Endodermal cell (in vitro differentiated cells): ENCODE measurements at regions not wholly inside any gene's neighbourhood (a gene's known extent, or its start where the extent isn't known, plus 50 kb on each side); places are given as distances from the start of the nearest gene placed in this dataset.

Source experiments
- DNase-seq: peaks from one replicate; pipeline ENCODE4 v3.0.0-alpha.2; 2017
- H3K27ac ChIP-seq: 2 replicates; pipeline ENCODE4 v1.5.1; 2013; ENCODE audit warnings: mild to moderate bottlenecking, low read depth, low read length, moderate library complexity
- H3K27me3 ChIP-seq: 2 replicates; pipeline ENCODE4 v1.6.1; 2013; ENCODE audit warnings: mild to moderate bottlenecking, low read length, moderate library complexity; ENCODE audit not compliant: insufficient read depth, control insufficient read depth, poor library complexity, severe bottlenecking
- H3K36me3 ChIP-seq: 2 replicates; pipeline ENCODE4 v1.7.0; 2013; ENCODE audit warnings: mild to moderate bottlenecking, low read length, moderate library complexity; ENCODE audit not compliant: control insufficient read depth, insufficient read depth
- H3K4me1 ChIP-seq: one replicate; pipeline ENCODE4 v1.7.0; 2013; ENCODE audit warnings: low read length; ENCODE audit not compliant: control insufficient read depth, insufficient read depth
- H3K4me3 ChIP-seq: 2 replicates; pipeline ENCODE4 v1.5.1; 2013; ENCODE audit warnings: mild to moderate bottlenecking, low read length, moderate library complexity
- H3K9ac ChIP-seq: 2 replicates; pipeline ENCODE4 v1.6.1; 2013; ENCODE audit warnings: mild to moderate bottlenecking, low read length, moderate library complexity; ENCODE audit not compliant: poor library complexity, severe bottlenecking; ENCODE audit errors: extremely low read depth
- H3K9me3 ChIP-seq: 2 replicates; pipeline ENCODE4 v1.6.1; 2013; ENCODE audit warnings: mild to moderate bottlenecking, low read length, moderate library complexity; ENCODE audit not compliant: control insufficient read depth
- H3K27ac Mint-ChIP-seq: 2 replicates; pipeline ENCODE4 v1.8.0; 2020; ENCODE audit warnings: mixed read lengths
- H3K27me3 Mint-ChIP-seq: 2 replicates; pipeline ENCODE4 v1.8.0; 2021; ENCODE audit warnings: mild to moderate bottlenecking, mixed read lengths; ENCODE audit not compliant: insufficient read depth
- H3K36me3 Mint-ChIP-seq: 2 replicates; pipeline ENCODE4 v1.8.0; 2020; ENCODE audit warnings: low read depth, mixed read lengths
- H3K4me1 Mint-ChIP-seq: 2 replicates; pipeline ENCODE4 v1.8.0; 2020; ENCODE audit warnings: mixed read lengths
- H3K4me3 Mint-ChIP-seq: 2 replicates; pipeline ENCODE4 v1.8.0; 2020; ENCODE audit warnings: mild to moderate bottlenecking, moderate library complexity, mixed read lengths
- H3K9me3 Mint-ChIP-seq: 2 replicates; pipeline ENCODE4 v1.8.0; 2020; ENCODE audit warnings: mild to moderate bottlenecking, mixed read lengths
- CTCF ChIP-seq: fragments of 200-600 bp; sonication (generic); conservative IDR thresholded peaks from 2 replicates; pipeline ENCODE4 v1.5.0; 2021; ENCODE audit warnings: antibody characterized with exemption, mild to moderate bottlenecking
- WGBS, 2 experiments: methylation state at CpG; one replicate each; pipeline versions ENCODE4 v1.1.5 to v1.1.7; 2013; ENCODE audit warnings: missing lambda C conversion rate in 2 of 2, mixed read lengths in 1 of 2; ENCODE audit not compliant: insufficient coverage in 1 of 2, insufficient read length in 1 of 2; 5-methylcytosine and 5-hydroxymethylcytosine counted together

DNA sequence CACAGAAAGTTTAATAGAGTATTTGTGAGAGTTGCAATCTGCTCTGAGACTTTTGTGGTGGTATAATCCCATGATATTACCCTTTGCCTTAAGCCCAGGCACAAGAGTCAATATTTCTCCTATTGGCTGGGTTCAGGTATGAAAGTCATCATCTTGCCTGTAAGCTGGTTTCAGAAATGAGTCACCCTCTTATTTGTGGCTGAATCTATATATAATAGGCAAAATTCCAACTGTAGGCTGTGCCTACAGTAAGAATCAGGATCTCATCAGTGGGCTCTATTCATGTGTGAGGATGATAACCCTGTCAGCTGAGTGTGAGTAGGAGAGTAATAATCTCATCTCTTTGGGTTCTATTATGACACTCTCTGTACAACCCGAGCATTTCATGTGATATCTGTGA is 2103.1 kb downstream of the TP53TG3F start:
- Mint-ChIP-seq H3K9me3 (peaks cover 98% of the 10 kb centered on the region), H3K27me3 (no peaks in the 10 kb centered on the region), H3K4me1 (no peaks in the 10 kb centered on the region), H3K36me3 (no peaks in the 10 kb centered on the region), H3K27ac (no peak overlapping the region), H3K4me3 (no peak overlapping the region)
- H3K4me3 ChIP-seq, result no peak overlapping the region
- no peaks in the 10 kb centered on the region for H3K27me3 ChIP-seq
- TF ChIP-seq CTCF, result no peak
- no peak overlapping the region for H3K27ac ChIP-seq
- peaks cover 89% of the 10 kb centered on the region for H3K9me3 ChIP-seq
- H3K4me1 ChIP-seq, result no peaks in the 10 kb centered on the region
- H3K9ac ChIP-seq, result no peak overlapping the region
- no peaks in the 10 kb centered on the region for H3K36me3 ChIP-seq
- WGBS, 2 experiments, result 67% methylated on average over 1 of the region's 1 CpG; no CpG with 5 or more reads in 1 of the 2 experiments
- no peak for DNase-seq

DNA sequence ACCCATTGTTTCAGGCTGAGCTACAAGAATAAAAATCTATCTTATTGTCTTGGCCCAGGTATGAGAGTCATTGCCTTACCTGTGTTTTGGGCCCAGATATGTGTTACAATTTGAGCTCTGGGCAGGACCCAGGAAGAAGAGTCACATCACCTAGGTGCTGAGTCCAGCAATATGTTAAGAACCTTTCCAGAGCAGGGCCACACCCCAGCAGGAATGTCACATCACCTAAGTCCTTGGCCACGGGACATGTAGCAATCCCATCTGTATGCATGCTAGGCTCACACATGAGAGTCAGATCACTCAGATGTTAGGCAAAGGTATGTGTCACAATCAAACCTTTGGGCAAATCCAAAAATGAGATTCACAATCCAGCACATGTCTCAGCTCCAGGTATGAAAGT is 2103.5 kb downstream of the TP53TG3F start:
- Histone ChIP-seq H3K4me1 (no peaks in the 10 kb centered on the region), H3K9me3 (peaks cover 89% of the 10 kb centered on the region), H3K4me3 (no peak overlapping the region), H3K27ac (no peak overlapping the region), H3K9ac (no peak overlapping the region), H3K27me3 (no peaks in the 10 kb centered on the region), H3K36me3 (no peaks in the 10 kb centered on the region)
- H3K4me3 Mint-ChIP-seq, result no peak overlapping the region
- no peaks in the 10 kb centered on the region for H3K4me1 Mint-ChIP-seq
- DNase-seq, result no peak
- H3K36me3 Mint-ChIP-seq, result no peaks in the 10 kb centered on the region
- no peak for TF ChIP-seq CTCF
- 63 to 69% methylated on average over 1 of the region's 1 CpG for WGBS, 2 experiments
- no peaks in the 10 kb centered on the region for H3K27me3 Mint-ChIP-seq
- peaks cover 98% of the 10 kb centered on the region for H3K9me3 Mint-ChIP-seq
- H3K27ac Mint-ChIP-seq, result no peak overlapping the region

- Histone ChIP-seq H3K9me3 (peaks cover 90% of the 10 kb centered on the region), H3K36me3 (no peaks in the 10 kb centered on the region), H3K27ac (no peak overlapping the region), H3K27me3 (no peaks in the 10 kb centered on the region), H3K4me3 (no peak overlapping the region), H3K4me1 (no peaks in the 10 kb centered on the region), H3K9ac (no peak overlapping the region)
- peaks cover 96% of the 10 kb centered on the region for H3K9me3 Mint-ChIP-seq
- DNase-seq, result no peak
- no peaks in the 10 kb centered on the region for H3K36me3 Mint-ChIP-seq
- H3K4me3 Mint-ChIP-seq, result no peak overlapping the region
- 91 to 94% methylated on average over 3 of the region's 3 CpGs for WGBS, 2 experiments
- H3K4me1 Mint-ChIP-seq, result no peaks in the 10 kb centered on the region
- no peak overlapping the region for H3K27ac Mint-ChIP-seq
- no peaks in the 10 kb centered on the region for H3K27me3 Mint-ChIP-seq
- TF ChIP-seq CTCF, result no peak
Measured at GRCh38 chr16:35564148-35564547, 2104.7 kb downstream of the TP53TG3F start.
